Osteocyte (in vitro differentiated cells): ENCODE measurements at regions not wholly inside any gene's neighbourhood (a gene's known extent, or its start where the extent isn't known, plus 50 kb on each side); places are given as distances from the start of the nearest gene placed in this dataset.

Source experiments
- DNase-seq: peaks from one replicate; pipeline ENCODE4 v3.0.0; 2021; ENCODE audit warnings: mixed read lengths; ENCODE audit not compliant: unreplicated experiment; ENCODE audit errors: extremely low spot score
- H3K27ac Mint-ChIP-seq: one replicate; pipeline ENCODE4 v1.8.0; 2021; ENCODE audit warnings: mild to moderate bottlenecking, mixed read lengths; ENCODE audit not compliant: unreplicated experiment
- H3K27me3 Mint-ChIP-seq: one replicate; pipeline ENCODE4 v1.8.0; 2021; ENCODE audit warnings: mixed read lengths; ENCODE audit not compliant: unreplicated experiment
- H3K36me3 Mint-ChIP-seq: one replicate; pipeline ENCODE4 v1.8.0; 2021; ENCODE audit warnings: mixed read lengths; ENCODE audit not compliant: unreplicated experiment
- H3K4me1 Mint-ChIP-seq: one replicate; pipeline ENCODE4 v1.8.0; 2021; ENCODE audit warnings: mixed read lengths; ENCODE audit not compliant: unreplicated experiment
- H3K4me3 Mint-ChIP-seq: one replicate; pipeline ENCODE4 v1.8.0; 2021; ENCODE audit warnings: mild to moderate bottlenecking, moderate library complexity, mixed read lengths; ENCODE audit not compliant: unreplicated experiment
- H3K9me3 Mint-ChIP-seq: one replicate; pipeline ENCODE4 v1.8.0; 2021; ENCODE audit warnings: mixed read lengths; ENCODE audit not compliant: unreplicated experiment
- TF ChIP-seq, protein P1 (sequence below): fragments of 200-600 bp; sonication (generic); IDR thresholded peaks from 2 replicates; pipeline ENCODE4 v1.5.0; 2021; ENCODE audit warnings: antibody characterized with exemption, mild to moderate bottlenecking, moderate library complexity

DNA sequence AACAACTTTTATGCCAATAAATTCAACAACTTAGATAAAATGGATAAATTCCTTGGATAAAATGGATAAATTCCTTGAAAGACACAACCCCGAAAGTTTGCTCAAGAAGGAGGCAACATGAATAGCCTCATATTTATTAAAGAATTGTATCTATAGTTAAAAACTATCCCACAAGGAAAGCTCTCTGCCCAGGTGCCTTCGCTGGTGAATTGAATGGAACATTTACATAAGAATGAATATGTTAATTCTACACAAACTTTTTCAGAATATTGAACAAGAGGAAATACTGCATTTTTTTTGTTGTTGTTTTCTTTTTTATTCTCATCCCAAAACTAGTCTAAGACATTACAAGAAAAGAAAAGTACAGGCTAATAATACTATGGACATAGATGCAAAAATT is 805.3 kb upstream of the RAB6C start:
- Mint-ChIP-seq H3K36me3 (no peaks in the 10 kb centered on the region), H3K27me3 (no peaks in the 10 kb centered on the region), H3K4me3 (no peak overlapping the region), H3K9me3 (no peaks in the 10 kb centered on the region), H3K4me1 (no peaks in the 10 kb centered on the region), H3K27ac (no peak overlapping the region)
- no peak for DNase-seq
- TF ChIP-seq, protein P1, sequence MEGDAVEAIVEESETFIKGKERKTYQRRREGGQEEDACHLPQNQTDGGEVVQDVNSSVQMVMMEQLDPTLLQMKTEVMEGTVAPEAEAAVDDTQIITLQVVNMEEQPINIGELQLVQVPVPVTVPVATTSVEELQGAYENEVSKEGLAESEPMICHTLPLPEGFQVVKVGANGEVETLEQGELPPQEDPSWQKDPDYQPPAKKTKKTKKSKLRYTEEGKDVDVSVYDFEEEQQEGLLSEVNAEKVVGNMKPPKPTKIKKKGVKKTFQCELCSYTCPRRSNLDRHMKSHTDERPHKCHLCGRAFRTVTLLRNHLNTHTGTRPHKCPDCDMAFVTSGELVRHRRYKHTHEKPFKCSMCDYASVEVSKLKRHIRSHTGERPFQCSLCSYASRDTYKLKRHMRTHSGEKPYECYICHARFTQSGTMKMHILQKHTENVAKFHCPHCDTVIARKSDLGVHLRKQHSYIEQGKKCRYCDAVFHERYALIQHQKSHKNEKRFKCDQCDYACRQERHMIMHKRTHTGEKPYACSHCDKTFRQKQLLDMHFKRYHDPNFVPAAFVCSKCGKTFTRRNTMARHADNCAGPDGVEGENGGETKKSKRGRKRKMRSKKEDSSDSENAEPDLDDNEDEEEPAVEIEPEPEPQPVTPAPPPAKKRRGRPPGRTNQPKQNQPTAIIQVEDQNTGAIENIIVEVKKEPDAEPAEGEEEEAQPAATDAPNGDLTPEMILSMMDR, result no peak

DNA sequence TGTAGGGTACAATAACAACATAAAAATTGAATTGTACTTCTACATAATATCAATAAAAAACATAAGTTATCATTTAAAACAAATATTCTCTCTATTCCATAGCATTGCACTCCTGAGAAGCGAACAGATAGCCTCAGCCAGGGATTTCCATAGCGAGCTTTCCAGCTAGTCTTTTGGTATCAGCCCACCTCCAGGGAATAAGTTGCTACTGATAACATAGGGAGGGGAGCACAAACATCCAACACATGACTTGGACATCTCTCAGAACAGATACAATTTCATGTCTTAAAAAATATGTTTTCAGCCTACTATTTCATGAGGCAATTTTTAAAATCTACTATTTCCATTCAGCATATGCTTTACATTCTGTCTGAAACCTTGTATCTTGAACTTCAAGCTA is 804.4 kb upstream of the RAB6C start:
- Mint-ChIP-seq H3K4me1 (no peaks in the 10 kb centered on the region), H3K27ac (no peak overlapping the region), H3K9me3 (no peaks in the 10 kb centered on the region), H3K27me3 (no peaks in the 10 kb centered on the region), H3K36me3 (no peaks in the 10 kb centered on the region), H3K4me3 (no peak overlapping the region)
- TF ChIP-seq, protein P1, result no peak
- no peak for DNase-seq

DNA sequence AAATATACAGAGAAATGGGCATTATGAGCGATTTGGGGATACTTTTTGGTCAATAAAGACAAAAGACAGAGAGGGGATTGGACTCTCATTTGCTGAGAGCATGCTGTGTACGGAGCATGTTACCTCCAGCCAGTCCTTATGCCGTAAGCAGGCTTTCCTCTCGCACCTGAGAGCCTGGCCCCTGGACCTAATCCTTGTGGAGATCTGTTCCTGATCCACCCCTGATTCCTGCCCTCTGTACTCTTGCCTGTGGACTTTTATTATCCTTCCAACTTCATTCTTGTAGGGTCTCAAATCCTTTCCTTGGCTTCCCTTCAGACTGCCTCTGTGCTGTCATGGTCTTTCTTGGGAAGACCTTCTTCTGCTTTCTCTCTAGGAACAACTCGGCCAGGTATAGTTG is 803.1 kb upstream of the RAB6C start:
- DNase-seq, result no peak
- Mint-ChIP-seq H3K9me3 (no peaks in the 10 kb centered on the region), H3K4me3 (no peak overlapping the region)

DNA sequence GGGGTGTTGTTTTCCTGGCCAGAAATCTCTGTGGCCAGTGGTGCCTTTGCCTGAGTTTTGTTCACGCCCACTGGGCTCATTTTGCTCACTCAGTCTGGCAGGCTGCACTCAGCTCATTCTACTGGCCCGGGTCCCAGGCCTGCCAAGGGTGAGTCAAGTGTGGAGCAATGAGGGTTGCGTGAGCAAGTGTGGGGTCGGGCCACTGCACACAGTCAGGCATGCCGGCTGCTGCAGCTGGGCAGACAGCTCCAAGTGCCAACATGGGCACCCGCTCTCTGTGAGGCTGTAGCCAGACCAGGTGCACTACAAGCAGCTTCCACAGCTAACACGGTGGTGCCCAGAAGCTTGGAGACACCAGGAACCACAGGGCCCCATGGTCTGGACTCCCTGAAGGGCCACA is 801.1 kb upstream of the RAB6C start:
- no peak for DNase-seq
- Mint-ChIP-seq H3K36me3 (no peaks in the 10 kb centered on the region), H3K4me3 (no peak overlapping the region), H3K9me3 (no peaks in the 10 kb centered on the region), H3K4me1 (no peaks in the 10 kb centered on the region), H3K27me3 (peaks cover 5% of the 10 kb centered on the region), H3K27ac (no peak overlapping the region)
- TF ChIP-seq, protein P1, result no peak

More for the DNA sequence above, 803.1 kb upstream of the RAB6C start:
- Mint-ChIP-seq H3K27ac (no peak overlapping the region), H3K36me3 (no peaks in the 10 kb centered on the region), H3K4me1 (no peaks in the 10 kb centered on the region), H3K27me3 (no peaks in the 10 kb centered on the region)
- TF ChIP-seq, protein P1, result no peak

DNA sequence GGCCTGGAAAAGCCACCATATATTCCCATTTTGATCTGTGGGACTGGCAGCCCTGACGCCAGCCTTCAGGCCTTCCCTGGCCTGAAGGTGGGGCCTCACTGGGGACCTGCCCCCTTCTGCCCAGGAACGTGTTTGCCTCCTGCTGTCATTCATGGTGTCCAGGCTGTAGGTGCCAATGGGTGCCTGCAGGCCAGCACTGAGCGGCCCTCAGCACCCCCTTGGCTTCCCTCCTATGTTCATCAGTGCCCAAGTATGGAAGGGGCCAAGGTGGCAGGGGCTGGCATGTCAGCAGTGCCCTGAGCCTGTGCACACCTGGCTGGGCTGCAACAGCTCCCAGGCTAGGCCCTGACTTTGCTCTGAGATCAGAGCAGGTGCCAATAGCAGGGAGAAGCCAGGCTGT is 800.3 kb upstream of the RAB6C start:
- Mint-ChIP-seq H3K27me3 (peaks cover 5% of the 10 kb centered on the region), H3K27ac (no peak overlapping the region), H3K9me3 (no peaks in the 10 kb centered on the region), H3K4me1 (no peaks in the 10 kb centered on the region), H3K36me3 (no peaks in the 10 kb centered on the region), H3K4me3 (no peak overlapping the region)
- no peak for DNase-seq
- TF ChIP-seq, protein P1, result no peak
